HL-60 (cell line): ENCODE measurements at regions not wholly inside any gene's neighbourhood (a gene's known extent, or its start where the extent isn't known, plus 50 kb on each side); places are given as distances from the start of the nearest gene placed in this dataset.

Experiments used
- DNase-seq, 2 experiments: peaks; one replicate each; pipeline ENCODE4 v3.0.0-alpha.2; 2010 to 2020; ENCODE audit warnings: low read depth in 1 of 2, low spot score in 1 of 2
- H3K27ac ChIP-seq: fragments of 250-450 bp; sonication (Bioruptor Pico); replicated peaks from 2 replicates; pipeline ENCODE4 v1.5.1; 2020; ENCODE audit warnings: mild to moderate bottlenecking, moderate library complexity
- H3K27me3 ChIP-seq: fragments of 250-450 bp; sonication (Bioruptor Pico); 2 replicates; pipeline ENCODE4 v1.5.1; 2021; ENCODE audit warnings: mild to moderate bottlenecking, moderate library complexity; ENCODE audit not compliant: insufficient read depth, poor library complexity, severe bottlenecking
- H3K4me3 ChIP-seq: replicated peaks from 2 replicates; pipeline ENCODE4 v1.5.1; 2011; ENCODE audit warnings: mild to moderate bottlenecking, control low read depth, low read length; ENCODE audit not compliant: insufficient read depth
- CTCF ChIP-seq: IDR thresholded peaks from one replicate; pipeline ENCODE4 v1.5.1; 2011; ENCODE audit warnings: low read length, control low read depth, inconsistent platforms; ENCODE audit not compliant: insufficient read depth
- GABPA ChIP-seq: IDR thresholded peaks from 2 replicates; pipeline ENCODE4 v1.6.1; 2012; ENCODE audit warnings: low read depth
- POLR2AphosphoS5 ChIP-seq: IDR thresholded peaks from 2 replicates; pipeline ENCODE4 v1.6.1; 2012; ENCODE audit warnings: low read depth
- REST ChIP-seq: IDR thresholded peaks from 2 replicates; pipeline ENCODE4 v1.6.1; 2012; ENCODE audit warnings: low read depth; ENCODE audit not compliant: insufficient replicate concordance
- SPI1 ChIP-seq: IDR thresholded peaks from 2 replicates; pipeline ENCODE4 v1.6.1; 2012; ENCODE audit warnings: low read depth, mild to moderate bottlenecking, borderline replicate concordance

GRCh38 chr14:103223818-103224352 is 100.6 kb downstream of the TNFAIP2 start:
- TF ChIP-seq GABPA, result no peak
- no peak for TF ChIP-seq SPI1
- TF ChIP-seq CTCF, result no peak
- TF ChIP-seq POLR2AphosphoS5, result no peak
- no peak overlapping the region for H3K27ac ChIP-seq
- no peak for DNase-seq
- no peak overlapping the region for H3K4me3 ChIP-seq
- no peaks in the 10 kb centered on the region for H3K27me3 ChIP-seq

DNA sequence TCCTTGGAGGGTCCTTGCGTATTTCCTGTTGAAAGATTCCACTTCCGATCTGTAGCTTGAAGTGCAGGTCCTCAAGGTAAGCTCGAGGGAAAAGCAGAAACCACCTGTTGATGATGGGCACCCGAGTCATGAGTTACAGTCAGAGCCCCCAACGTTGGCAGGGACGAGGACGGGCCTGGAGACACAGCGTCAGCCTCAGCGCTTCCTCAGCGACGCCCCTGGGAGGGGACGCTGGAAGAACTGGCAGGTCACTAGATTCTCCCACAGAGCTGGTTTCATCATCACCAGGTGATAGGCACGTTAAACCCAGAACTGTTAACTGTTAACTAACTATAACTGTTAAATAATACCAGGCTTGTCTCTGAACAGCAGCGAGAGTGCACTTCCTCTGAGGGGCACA is 101.8 kb downstream of the TNFAIP2 start:
- Histone ChIP-seq H3K27ac (no peak overlapping the region), H3K4me3 (no peak overlapping the region), H3K27me3 (no peaks in the 10 kb centered on the region)
- no peak for DNase-seq
- no peak for TF ChIP-seq SPI1
- no peak for TF ChIP-seq REST
- TF ChIP-seq POLR2AphosphoS5, result no peak
- TF ChIP-seq CTCF, result no peak
- no peak for TF ChIP-seq GABPA

GRCh38 chr14:103225476-103225875 is 102.2 kb downstream of the TNFAIP2 start:
- Histone ChIP-seq H3K27me3 (no peaks in the 10 kb centered on the region), H3K27ac (no peak overlapping the region)
- DNase-seq, result no peak

More at GRCh38 chr14:103225476-103225875, 102.2 kb downstream of the TNFAIP2 start:
- H3K4me3 ChIP-seq, result no peak overlapping the region
- TF ChIP-seq REST (no peak), SPI1 (no peak), CTCF (no peak), GABPA (no peak), POLR2AphosphoS5 (no peak)
